ENCODE measurements at regions not wholly inside any gene's neighbourhood (a gene's known extent, or its start where the extent isn't known, plus 50 kb on each side); places are given as distances from the start of the nearest gene placed in this dataset.

GRCh38 chr15:39296955-39297354, 283.9 kb upstream of the THBS1 start:
- no peak for TF ChIP-seq JUNB (IDR thresholded peaks at IDR 0.05)
- TF ChIP-seq RFX5 (IDR thresholded peaks at IDR 0.05) = no peak
- TF ChIP-seq CTCF (IDR thresholded peaks at IDR 0.05) = no peak
- no peak for TF ChIP-seq EP300 (IDR thresholded peaks at IDR 0.05)
- no peak for TF ChIP-seq RAD21 (conservative IDR thresholded peaks at IDR 0.05 in 1 of 2, IDR thresholded peaks at IDR 0.05 in 1 of 2)
- no peak for TF ChIP-seq CEBPB (IDR thresholded peaks at IDR 0.05)
- TF ChIP-seq RNF2 (IDR thresholded peaks at IDR 0.05; ENCODE audit: borderline replicate concordance, low read depth) = no peak
- no peak for TF ChIP-seq CHD2 (IDR thresholded peaks at IDR 0.05; ENCODE audit: low read length, partially characterized antibody)

All from A549 (cell line).